AG09309 (cell line): ENCODE measurements at regions not wholly inside any gene's neighbourhood (a gene's known extent, or its start where the extent isn't known, plus 50 kb on each side); places are given as distances from the start of the nearest gene placed in this dataset.

Source experiments
- DNase-seq: peaks from one replicate; pipeline ENCODE4 v3.0.0-alpha.2; 2010; ENCODE audit warnings: low read depth
- H3K4me3 ChIP-seq: 2 replicates; pipeline ENCODE4 v1.5.1; 2011; ENCODE audit warnings: mild to moderate bottlenecking, low read depth, low read length, moderate library complexity; ENCODE audit not compliant: control insufficient read depth
- TF ChIP-seq, protein P1 (sequence below): IDR thresholded peaks from 2 replicates; pipeline ENCODE4 v1.5.1; 2011; ENCODE audit warnings: mild to moderate bottlenecking, low read depth, low read length, inconsistent platforms; ENCODE audit not compliant: insufficient read depth, control insufficient read depth; ENCODE audit errors: missing control alignments

GRCh38 chrX:86887341-86887740 lies 630.3 kb upstream of the KLHL4 start:
- no peak overlapping the region for H3K4me3 ChIP-seq
- TF ChIP-seq, protein P1, sequence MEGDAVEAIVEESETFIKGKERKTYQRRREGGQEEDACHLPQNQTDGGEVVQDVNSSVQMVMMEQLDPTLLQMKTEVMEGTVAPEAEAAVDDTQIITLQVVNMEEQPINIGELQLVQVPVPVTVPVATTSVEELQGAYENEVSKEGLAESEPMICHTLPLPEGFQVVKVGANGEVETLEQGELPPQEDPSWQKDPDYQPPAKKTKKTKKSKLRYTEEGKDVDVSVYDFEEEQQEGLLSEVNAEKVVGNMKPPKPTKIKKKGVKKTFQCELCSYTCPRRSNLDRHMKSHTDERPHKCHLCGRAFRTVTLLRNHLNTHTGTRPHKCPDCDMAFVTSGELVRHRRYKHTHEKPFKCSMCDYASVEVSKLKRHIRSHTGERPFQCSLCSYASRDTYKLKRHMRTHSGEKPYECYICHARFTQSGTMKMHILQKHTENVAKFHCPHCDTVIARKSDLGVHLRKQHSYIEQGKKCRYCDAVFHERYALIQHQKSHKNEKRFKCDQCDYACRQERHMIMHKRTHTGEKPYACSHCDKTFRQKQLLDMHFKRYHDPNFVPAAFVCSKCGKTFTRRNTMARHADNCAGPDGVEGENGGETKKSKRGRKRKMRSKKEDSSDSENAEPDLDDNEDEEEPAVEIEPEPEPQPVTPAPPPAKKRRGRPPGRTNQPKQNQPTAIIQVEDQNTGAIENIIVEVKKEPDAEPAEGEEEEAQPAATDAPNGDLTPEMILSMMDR = no peak
- DNase-seq = no peak

GRCh38 chrX:86910027-86910426 lies 607.6 kb upstream of the KLHL4 start:
- no peak for DNase-seq
- TF ChIP-seq, protein P1 = no peak
- H3K4me3 ChIP-seq = no peak overlapping the region

- DNase-seq = no peak
- TF ChIP-seq, protein P1 = no peak
- no peak overlapping the region for H3K4me3 ChIP-seq
Observed at GRCh38 chrX:86910602-86911311, 606.8 kb upstream of the KLHL4 start.

- TF ChIP-seq, protein P1 = no peak
- no peak for DNase-seq
- H3K4me3 ChIP-seq = no peak overlapping the region
Observed at GRCh38 chrX:86914569-86914968, 603.0 kb upstream of the KLHL4 start.

- DNase-seq = no peak
- no peak overlapping the region for H3K4me3 ChIP-seq
- TF ChIP-seq, protein P1 = no peak
Observed at GRCh38 chrX:86917959-86918358, 599.6 kb upstream of the KLHL4 start.

DNA sequence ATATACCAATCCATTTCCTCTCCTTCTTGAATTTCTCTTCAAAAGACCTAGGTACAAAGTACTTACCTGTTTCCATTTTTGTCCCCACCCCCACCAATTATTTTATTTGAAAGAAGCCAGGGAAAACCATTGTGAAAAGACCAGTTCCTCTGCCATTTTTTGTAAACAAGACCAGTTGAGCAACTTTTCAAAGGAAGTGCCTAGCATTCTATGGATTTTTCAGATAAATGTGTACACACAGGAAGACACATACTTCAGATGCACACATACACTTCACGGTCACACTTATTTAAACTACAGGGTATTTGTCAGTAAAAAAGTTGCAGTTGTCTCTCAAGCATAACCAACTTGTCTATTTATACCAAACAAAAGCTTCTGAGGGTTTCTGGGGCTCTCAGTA lies 587.2 kb upstream of the KLHL4 start:
- no peak overlapping the region for H3K4me3 ChIP-seq
- TF ChIP-seq, protein P1 = no peak
- no peak for DNase-seq
